GM12891 (cell line): ENCODE measurements at regions not wholly inside any gene's neighbourhood (a gene's known extent, or its start where the extent isn't known, plus 50 kb on each side); places are given as distances from the start of the nearest gene placed in this dataset.

Experiments used
- POLR2A ChIP-seq: IDR thresholded peaks from 2 replicates; pipeline ENCODE4 v1.6.1; 2011; ENCODE audit warnings: low read depth, low read length, control low read depth
- POLR2AphosphoS5 ChIP-seq: IDR thresholded peaks from 2 replicates; pipeline ENCODE4 v1.6.1; 2011; ENCODE audit warnings: low read depth, low read length, control low read depth

DNA sequence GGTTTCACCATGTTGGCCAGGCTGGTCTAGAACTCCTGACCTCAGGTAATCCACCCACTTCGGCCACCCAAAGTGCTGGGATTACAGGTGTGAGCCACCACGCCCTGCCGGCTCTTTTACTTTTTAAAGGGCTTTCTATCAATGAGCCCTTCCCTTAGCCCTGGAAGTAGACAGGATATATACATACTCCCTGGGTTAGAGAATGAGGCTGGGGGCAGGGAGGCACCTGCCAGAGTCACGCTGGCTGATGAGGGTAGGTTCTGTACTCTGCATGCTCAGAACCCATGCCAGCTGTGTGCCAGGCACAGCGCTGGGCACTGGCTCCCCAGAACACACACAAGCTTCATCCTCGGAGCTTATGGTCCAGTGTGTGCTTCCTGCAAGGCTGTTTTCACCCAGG, 113.6 kb upstream of the IPO9 start:
- no peak for TF ChIP-seq POLR2AphosphoS5
- no peak for TF ChIP-seq POLR2A
